HG02884 (cell line): ENCODE measurements at regions not wholly inside any gene's neighbourhood (a gene's known extent, or its start where the extent isn't known, plus 50 kb on each side); places are given as distances from the start of the nearest gene placed in this dataset.

ENCODE experiments used
- ATAC-seq: cut with Tn5 transposase; IDR thresholded peaks from one replicate; pipeline ENCODE4 v1.9.1; 2021; ENCODE audit warnings: mild to moderate bottlenecking, moderate library complexity; ENCODE audit not compliant: unreplicated experiment

GRCh38 chrX:87727620-87728019 lies 210.0 kb downstream of the KLHL4 start:
- ATAC-seq: no peak

GRCh38 chrX:87728024-87728423 lies 210.4 kb downstream of the KLHL4 start:
- ATAC-seq: no peak

- ATAC-seq: no peak
Observed at GRCh38 chrX:87728459-87728858, 210.9 kb downstream of the KLHL4 start.

GRCh38 chrX:87732133-87732532 lies 214.5 kb downstream of the KLHL4 start:
- ATAC-seq: no peak

GRCh38 chrX:87736576-87736975 lies 219.0 kb downstream of the KLHL4 start:
- no peak for ATAC-seq

- ATAC-seq: no peak
Observed at GRCh38 chrX:87744391-87744790, 226.8 kb downstream of the KLHL4 start.

GRCh38 chrX:87755493-87755892 lies 237.9 kb downstream of the KLHL4 start:
- ATAC-seq: no peak

- no peak for ATAC-seq
Observed at GRCh38 chrX:87788976-87789375, 271.4 kb downstream of the KLHL4 start.

GRCh38 chrX:87798039-87798438 lies 280.4 kb downstream of the KLHL4 start:
- ATAC-seq: no peak

GRCh38 chrX:87805829-87806490 lies 288.4 kb downstream of the KLHL4 start:
- ATAC-seq: no peak

- no peak for ATAC-seq
Observed at GRCh38 chrX:87808576-87809243, 291.1 kb downstream of the KLHL4 start.

GRCh38 chrX:87813566-87813965 lies 296.0 kb downstream of the KLHL4 start:
- no peak for ATAC-seq

- ATAC-seq: no peak
Observed at GRCh38 chrX:87846956-87847355, 329.4 kb downstream of the KLHL4 start.

- ATAC-seq: no peak
Observed at GRCh38 chrX:87873347-87873941, 355.8 kb downstream of the KLHL4 start.

- no peak for ATAC-seq
Observed at GRCh38 chrX:87874043-87874442, 356.4 kb downstream of the KLHL4 start.

GRCh38 chrX:87878926-87879325 lies 361.3 kb downstream of the KLHL4 start:
- no peak for ATAC-seq

GRCh38 chrX:87890437-87890836 lies 372.8 kb downstream of the KLHL4 start:
- ATAC-seq: no peak

- no peak for ATAC-seq
Observed at GRCh38 chrX:87895421-87895820, 377.8 kb downstream of the KLHL4 start.

GRCh38 chrX:87896057-87896456 lies 378.5 kb downstream of the KLHL4 start:
- ATAC-seq: no peak

GRCh38 chrX:87900320-87900908 lies 382.8 kb downstream of the KLHL4 start:
- ATAC-seq: peak; percentile 68

- no peak for ATAC-seq
Observed at GRCh38 chrX:87901060-87901459, 383.5 kb downstream of the KLHL4 start.

- ATAC-seq: no peak
Observed at GRCh38 chrX:87914726-87915125, 397.1 kb downstream of the KLHL4 start.
